ENCODE measurements at regions not wholly inside any gene's neighbourhood (a gene's known extent, or its start where the extent isn't known, plus 50 kb on each side); places are given as distances from the start of the nearest gene placed in this dataset.

DNA sequence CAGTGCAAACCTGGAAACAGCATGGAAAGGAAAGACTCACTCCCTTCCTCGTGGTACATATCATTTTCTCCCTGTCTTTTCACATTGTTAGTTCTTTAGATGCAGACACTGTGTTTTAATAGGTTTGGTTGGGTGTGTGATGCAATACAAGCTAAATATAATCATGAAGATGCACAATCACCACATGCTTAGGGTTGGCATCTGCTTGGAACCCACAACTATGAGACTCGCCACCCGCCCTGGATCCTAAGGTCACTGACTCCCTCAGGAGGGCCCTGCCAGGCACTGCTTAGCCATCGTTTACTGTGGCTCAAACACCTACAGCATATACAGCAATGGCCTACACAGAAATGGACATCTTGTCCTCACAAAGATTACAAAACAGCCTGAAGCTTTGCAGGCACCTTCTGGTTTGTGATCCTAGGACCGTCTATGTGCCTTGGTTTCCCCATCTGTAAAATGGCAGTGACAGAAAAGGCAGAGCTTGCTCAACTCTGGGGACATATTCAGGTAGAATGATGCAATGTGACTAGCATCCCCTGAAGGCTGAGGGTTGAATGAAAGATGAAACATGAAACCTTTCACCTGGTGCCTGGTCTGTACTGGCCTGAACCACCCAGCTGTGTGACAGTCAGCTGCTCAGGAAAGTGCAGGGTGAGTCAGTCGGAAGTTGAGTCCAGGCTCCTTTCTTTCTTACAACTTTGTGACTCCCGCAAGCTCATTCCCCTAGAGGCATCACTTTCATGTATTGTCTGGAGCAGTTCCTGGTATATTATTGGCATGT is 123.6 kb upstream of the PFN2 start:
- no peak overlapping the region for H3K27ac ChIP-seq
- peak; percentile 71 for DNase-seq (ENCODE audit: low spot score)
- CTCF ChIA-PET = interaction anchor here (0.9 kb wide), 1 partner anchor 90 kb away, joined by 3 read pairs; no protein-coding TSS in a partner anchor
- POLR2A ChIA-PET (ENCODE audit: low non-redundant PET) = no interaction called here
- no peak for TF ChIP-seq CTCF (conservative IDR thresholded peaks at IDR 0.05; ENCODE audit: low read depth)

- ChIA-PET CTCF (no interaction called here), POLR2A (ENCODE audit: low non-redundant PET) (no interaction called here)
- TF ChIP-seq CTCF (conservative IDR thresholded peaks at IDR 0.05; ENCODE audit: low read depth) = no peak
- DNase-seq (ENCODE audit: low spot score) = no peak
- H3K27ac ChIP-seq = no peak overlapping the region
Observed at GRCh38 chr3:150091626-150092025, 120.9 kb upstream of the PFN2 start.

DNA sequence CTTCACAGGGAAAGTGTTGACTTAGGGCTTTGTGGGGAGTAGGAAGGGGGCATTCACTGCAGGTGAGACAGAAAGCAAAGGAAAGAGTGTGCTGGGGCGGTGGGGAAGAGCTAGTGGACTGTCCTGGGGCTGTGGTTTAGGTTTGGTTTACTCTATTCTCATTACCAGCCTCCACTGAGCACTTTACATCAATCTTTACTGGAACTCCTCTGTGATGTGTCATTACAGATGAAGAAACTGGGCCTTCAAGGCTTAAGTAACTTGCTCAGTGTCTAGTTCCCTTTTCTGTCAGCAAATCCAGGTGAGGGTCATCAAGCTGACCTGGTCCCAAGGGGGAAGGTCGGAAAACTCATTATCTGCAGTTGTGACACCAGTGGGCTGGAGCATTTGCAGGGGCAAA is 120.2 kb upstream of the PFN2 start:
- ChIA-PET CTCF (no interaction called here), POLR2A (ENCODE audit: low non-redundant PET) (no interaction called here)
- H3K27ac ChIP-seq = no peak overlapping the region
- TF ChIP-seq CTCF (conservative IDR thresholded peaks at IDR 0.05; ENCODE audit: low read depth) = no peak
- no peak for DNase-seq (ENCODE audit: low spot score)

- no peak for DNase-seq (ENCODE audit: low spot score)
- H3K27ac ChIP-seq = no peak overlapping the region
- no peak for TF ChIP-seq CTCF (conservative IDR thresholded peaks at IDR 0.05; ENCODE audit: low read depth)
- ChIA-PET POLR2A (ENCODE audit: low non-redundant PET) (no interaction called here), CTCF (no interaction called here)
Observed at GRCh38 chr3:150090006-150090405, 119.3 kb upstream of the PFN2 start.

GRCh38 chr3:150084128-150084527 is 113.4 kb upstream of the PFN2 start:
- CTCF ChIA-PET = no interaction called here
- TF ChIP-seq CTCF (conservative IDR thresholded peaks at IDR 0.05; ENCODE audit: low read depth) = no peak
- H3K27ac ChIP-seq = no peak overlapping the region
- POLR2A ChIA-PET (ENCODE audit: low non-redundant PET) = no interaction called here
- DNase-seq (ENCODE audit: low spot score) = no peak

- ChIA-PET CTCF (no interaction called here), POLR2A (ENCODE audit: low non-redundant PET) (no interaction called here)
- no peak for DNase-seq (ENCODE audit: low spot score)
Observed at GRCh38 chr3:150083655-150084042, 113.0 kb upstream of the PFN2 start.

More at GRCh38 chr3:150083655-150084042, 113.0 kb upstream of the PFN2 start:
- H3K27ac ChIP-seq = no peak overlapping the region
- TF ChIP-seq CTCF (conservative IDR thresholded peaks at IDR 0.05; ENCODE audit: low read depth) = no peak

Measured in RWPE1 (cell line).